ENCODE measurements at regions not wholly inside any gene's neighbourhood (a gene's known extent, or its start where the extent isn't known, plus 50 kb on each side); places are given as distances from the start of the nearest gene placed in this dataset.

DNA sequence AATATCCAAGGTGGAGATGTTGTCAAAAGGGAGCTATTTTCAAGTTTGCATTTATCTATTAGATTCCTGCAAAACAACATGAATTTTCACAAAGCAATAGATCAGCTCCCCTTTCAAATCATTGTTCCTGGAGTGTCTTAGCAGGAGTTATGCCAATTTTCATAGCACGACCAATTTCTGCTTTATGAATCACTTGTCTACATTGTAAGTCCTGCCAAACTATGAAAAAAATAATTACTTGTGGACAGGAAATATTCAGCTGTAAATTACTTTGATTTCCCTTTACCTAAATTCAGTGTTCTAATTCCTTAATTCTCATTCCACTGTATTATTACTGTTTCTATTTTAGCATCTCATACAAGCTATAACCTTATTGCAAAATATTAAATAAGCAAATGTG, 1289.6 kb downstream of the NSUN3 start:
- CTCF ChIA-PET, result no interaction called here
- Histone ChIP-seq H3K9me2 (replicated peaks; ENCODE audit: low read length) (no peaks in the 10 kb centered on the region), H3K9me3 (ENCODE audit: low read length) (no peaks in the 10 kb centered on the region), H2AFZ (ENCODE audit: low read length) (no peak overlapping the region), H3K27me3 (ENCODE audit: low read length) (no peaks in the 10 kb centered on the region), H3K36me3 (ENCODE audit: low read depth, low read length) (no peaks in the 10 kb centered on the region), H3K4me2 (ENCODE audit: low read length) (no peak overlapping the region), H3K79me2 (ENCODE audit: low read length) (no peaks in the 10 kb centered on the region), H3K9ac (ENCODE audit: low read length) (no peak overlapping the region), H3K4me3 (ENCODE audit: low read length) (no peak overlapping the region), H4K20me1 (ENCODE audit: low read length) (no peaks in the 10 kb centered on the region), H3K4me1 (ENCODE audit: insufficient read depth, low read length) (no peaks in the 10 kb centered on the region), H3F3A (ENCODE audit: low read length, unreplicated experiment) (no peaks in the 10 kb centered on the region), H3K27ac (ENCODE audit: low read length) (no peak overlapping the region)
- no TSS peak for BruUV-seq (replicated peaks)
- TF ChIP-seq, protein P1, sequence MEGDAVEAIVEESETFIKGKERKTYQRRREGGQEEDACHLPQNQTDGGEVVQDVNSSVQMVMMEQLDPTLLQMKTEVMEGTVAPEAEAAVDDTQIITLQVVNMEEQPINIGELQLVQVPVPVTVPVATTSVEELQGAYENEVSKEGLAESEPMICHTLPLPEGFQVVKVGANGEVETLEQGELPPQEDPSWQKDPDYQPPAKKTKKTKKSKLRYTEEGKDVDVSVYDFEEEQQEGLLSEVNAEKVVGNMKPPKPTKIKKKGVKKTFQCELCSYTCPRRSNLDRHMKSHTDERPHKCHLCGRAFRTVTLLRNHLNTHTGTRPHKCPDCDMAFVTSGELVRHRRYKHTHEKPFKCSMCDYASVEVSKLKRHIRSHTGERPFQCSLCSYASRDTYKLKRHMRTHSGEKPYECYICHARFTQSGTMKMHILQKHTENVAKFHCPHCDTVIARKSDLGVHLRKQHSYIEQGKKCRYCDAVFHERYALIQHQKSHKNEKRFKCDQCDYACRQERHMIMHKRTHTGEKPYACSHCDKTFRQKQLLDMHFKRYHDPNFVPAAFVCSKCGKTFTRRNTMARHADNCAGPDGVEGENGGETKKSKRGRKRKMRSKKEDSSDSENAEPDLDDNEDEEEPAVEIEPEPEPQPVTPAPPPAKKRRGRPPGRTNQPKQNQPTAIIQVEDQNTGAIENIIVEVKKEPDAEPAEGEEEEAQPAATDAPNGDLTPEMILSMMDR (conservative IDR thresholded peaks at IDR 0.05; ENCODE audit: low read depth, low read length), result no peak
- TF ChIP-seq EZH2phosphoT487 (IDR thresholded peaks at IDR 0.05; ENCODE audit: borderline replicate concordance, low read length) (no peak), EZH2 (IDR thresholded peaks at IDR 0.05; ENCODE audit: low read length, unreplicated experiment) (no peak)
- intact Hi-C loops (cut with micrococcal nuclease), result no loop called here
- POLR2A ChIA-PET (ENCODE audit: unreplicated experiment), result no interaction called here
- DNase-seq (no peak), ATAC-seq (no peak)

DNA sequence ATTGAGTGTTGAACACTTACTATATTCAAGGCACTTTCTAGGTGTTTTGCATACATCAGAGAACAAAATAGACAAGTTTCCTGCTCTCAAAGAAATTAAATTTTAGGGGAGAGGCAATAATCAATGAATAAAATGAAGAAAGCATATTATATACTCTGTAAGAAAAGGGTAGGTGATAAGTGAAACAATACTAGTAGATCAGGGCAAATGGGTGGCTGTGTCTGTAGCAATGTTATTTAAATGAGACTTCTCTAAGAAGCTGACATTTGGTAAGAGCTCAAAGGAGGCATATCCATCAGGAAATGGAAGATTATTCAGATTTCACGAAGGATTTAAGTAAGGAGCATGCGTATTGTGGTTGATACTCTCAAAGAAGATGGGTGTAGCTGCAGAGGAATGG, 1291.6 kb downstream of the NSUN3 start:
- no peak for ATAC-seq
- DNase-seq, result no peak
- Histone ChIP-seq H3K4me1 (ENCODE audit: insufficient read depth, low read length) (no peaks in the 10 kb centered on the region), H3F3A (ENCODE audit: low read length, unreplicated experiment) (no peaks in the 10 kb centered on the region), H3K4me2 (ENCODE audit: low read length) (no peak overlapping the region), H3K9me3 (ENCODE audit: low read length) (no peaks in the 10 kb centered on the region), H3K79me2 (ENCODE audit: low read length) (no peaks in the 10 kb centered on the region), H3K9me2 (replicated peaks; ENCODE audit: low read length) (no peaks in the 10 kb centered on the region), H2AFZ (ENCODE audit: low read length) (no peak overlapping the region), H3K27ac (ENCODE audit: low read length) (no peak overlapping the region), H3K9ac (ENCODE audit: low read length) (no peak overlapping the region), H3K27me3 (ENCODE audit: low read length) (no peaks in the 10 kb centered on the region), H4K20me1 (ENCODE audit: low read length) (no peaks in the 10 kb centered on the region), H3K36me3 (ENCODE audit: low read depth, low read length) (no peaks in the 10 kb centered on the region), H3K4me3 (ENCODE audit: low read length) (no peak overlapping the region)
- CTCF ChIA-PET, result no interaction called here
- intact Hi-C loops (cut with micrococcal nuclease), result no loop called here
- POLR2A ChIA-PET (ENCODE audit: unreplicated experiment), result no interaction called here
- TF ChIP-seq EZH2 (IDR thresholded peaks at IDR 0.05; ENCODE audit: low read length, unreplicated experiment) (no peak), EZH2phosphoT487 (IDR thresholded peaks at IDR 0.05; ENCODE audit: borderline replicate concordance, low read length) (no peak)
- TF ChIP-seq, protein P1 (conservative IDR thresholded peaks at IDR 0.05; ENCODE audit: low read depth, low read length), result no peak
- BruUV-seq (replicated peaks), result no TSS peak

DNA sequence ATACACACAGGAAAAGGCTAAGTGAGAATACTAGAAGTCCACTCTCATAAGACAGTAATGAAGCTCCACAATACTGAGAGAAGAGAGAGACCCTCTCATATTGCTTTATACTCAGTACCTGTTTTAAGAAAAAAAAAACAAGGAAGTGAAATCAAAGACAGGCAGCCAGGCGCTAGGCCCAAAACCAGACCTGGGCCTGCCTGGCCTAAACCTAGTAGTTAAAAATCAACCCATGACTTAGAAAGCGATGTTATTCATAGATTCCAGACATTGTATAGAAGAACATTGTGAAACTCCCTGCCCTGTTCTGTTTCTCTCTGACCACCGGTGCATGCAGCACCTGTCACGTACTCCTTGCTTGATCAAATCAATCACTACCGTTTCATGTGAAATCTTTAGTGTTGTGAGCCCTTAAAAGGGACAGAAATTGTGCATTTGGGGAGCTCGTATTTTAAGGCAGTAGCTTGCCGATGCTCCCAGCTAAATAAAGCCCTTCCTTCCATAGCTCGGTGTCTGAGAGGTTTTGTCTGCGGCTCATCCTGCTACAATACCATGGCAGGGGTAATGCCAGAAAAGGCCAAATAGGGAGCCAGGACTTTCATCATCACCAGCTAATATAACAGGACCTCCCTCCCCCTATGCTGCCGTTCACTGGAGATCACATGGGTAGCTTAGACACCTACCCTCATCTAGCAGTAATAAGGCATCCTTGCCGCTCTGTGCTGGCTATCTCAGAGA, 1294.1 kb downstream of the NSUN3 start:
- Histone ChIP-seq H3K4me2 (ENCODE audit: low read length) (no peak overlapping the region), H3F3A (ENCODE audit: low read length, unreplicated experiment) (no peaks in the 10 kb centered on the region), H3K9me2 (replicated peaks; ENCODE audit: low read length) (no peaks in the 10 kb centered on the region), H3K4me1 (ENCODE audit: insufficient read depth, low read length) (no peaks in the 10 kb centered on the region), H3K4me3 (ENCODE audit: low read length) (no peak overlapping the region), H3K9me3 (ENCODE audit: low read length) (no peaks in the 10 kb centered on the region), H3K79me2 (ENCODE audit: low read length) (no peaks in the 10 kb centered on the region), H2AFZ (ENCODE audit: low read length) (no peak overlapping the region), H3K36me3 (ENCODE audit: low read depth, low read length) (no peaks in the 10 kb centered on the region), H3K27me3 (ENCODE audit: low read length) (no peaks in the 10 kb centered on the region), H3K9ac (ENCODE audit: low read length) (no peak overlapping the region), H4K20me1 (ENCODE audit: low read length) (no peaks in the 10 kb centered on the region), H3K27ac (ENCODE audit: low read length) (no peak overlapping the region)
- ATAC-seq, result no peak
- no TSS peak for BruUV-seq (replicated peaks)
- CTCF ChIA-PET, result no interaction called here
- no peak for DNase-seq
- TF ChIP-seq, protein P1 (conservative IDR thresholded peaks at IDR 0.05; ENCODE audit: low read depth, low read length), result no peak
- TF ChIP-seq EZH2phosphoT487 (IDR thresholded peaks at IDR 0.05; ENCODE audit: borderline replicate concordance, low read length), result no peak
- TF ChIP-seq EZH2 (IDR thresholded peaks at IDR 0.05; ENCODE audit: low read length, unreplicated experiment), result no peak
- POLR2A ChIA-PET (ENCODE audit: unreplicated experiment), result no interaction called here
- intact Hi-C loops (cut with micrococcal nuclease), result no loop called here

All from PC-3 (cell line).